Keratinocyte (primary cell): ENCODE measurements at regions not wholly inside any gene's neighbourhood (a gene's known extent, or its start where the extent isn't known, plus 50 kb on each side); places are given as distances from the start of the nearest gene placed in this dataset.

ENCODE experiments used
- DNase-seq: peaks from one replicate; pipeline ENCODE4 v3.0.0-alpha.2; 2011; ENCODE audit warnings: low read depth, missing footprints, low spot score
- FAIRE-seq: peaks from 2 replicates; lab custom pipeline; 2011; peaks lifted over from hg19 to GRCh38; lab: Jason Lieb, UNC
- H2AFZ ChIP-seq: 2 replicates; pipeline ENCODE4 v1.6.0; 2012; ENCODE audit warnings: low read length, control low read depth, inconsistent platforms; ENCODE audit not compliant: control insufficient read depth
- H3K27ac ChIP-seq: 2 replicates; pipeline ENCODE4 v1.5.1; 2011; ENCODE audit warnings: low read length; ENCODE audit not compliant: control insufficient read depth, insufficient read depth
- H3K27me3 ChIP-seq: 3 replicates; pipeline ENCODE4 v1.6.0; 2011; ENCODE audit warnings: low read length; ENCODE audit not compliant: control insufficient read depth, insufficient read depth; ENCODE audit errors: extremely low read depth
- H3K36me3 ChIP-seq, 2 experiments: 2 replicates in 1 of 2; 3 replicates in 1 of 2; pipeline ENCODE4 v1.5.1; 2011; ENCODE audit warnings: low read length in 2 of 2, mild to moderate bottlenecking in 1 of 2; ENCODE audit not compliant: control insufficient read depth in 2 of 2, insufficient read depth in 2 of 2; ENCODE audit errors: extremely low read depth in 1 of 2
- H3K4me1 ChIP-seq: 3 replicates; pipeline ENCODE4 v1.5.1; 2011; ENCODE audit warnings: low read length; ENCODE audit not compliant: control insufficient read depth, insufficient read depth; ENCODE audit errors: extremely low read depth
- H3K4me2 ChIP-seq: 3 replicates; pipeline ENCODE4 v1.6.0; 2011; ENCODE audit warnings: low read depth, low read length; ENCODE audit not compliant: control insufficient read depth, insufficient read depth; ENCODE audit errors: extremely low read depth
- H3K4me3 ChIP-seq, 3 experiments: fragments of 200-600 bp in 1 of 3; sonication (generic) in 1 of 3; 2 replicates in 2 of 3; 3 replicates in 1 of 3; pipeline ENCODE4 v1.5.1; 2011 to 2016; ENCODE audit warnings: low read length in 3 of 3, mild to moderate bottlenecking in 3 of 3, control low read depth in 2 of 3, inconsistent platforms in 1 of 3, low read depth in 1 of 3, mixed read lengths in 1 of 3, mixed run types in 1 of 3, moderate library complexity in 1 of 3; ENCODE audit not compliant: control insufficient read depth in 2 of 3, insufficient read depth in 2 of 3; ENCODE audit errors: extremely low read depth in 1 of 3
- H3K79me2 ChIP-seq: 2 replicates; pipeline ENCODE4 v1.6.0; 2012; ENCODE audit warnings: low read length; ENCODE audit not compliant: control insufficient read depth, insufficient read depth
- H3K9ac ChIP-seq: 3 replicates; pipeline ENCODE4 v1.6.0; 2011; ENCODE audit warnings: low read length; ENCODE audit not compliant: control insufficient read depth, insufficient read depth; ENCODE audit errors: extremely low read depth
- H3K9me1 ChIP-seq: 3 replicates; pipeline ENCODE4 v1.6.0; 2011; ENCODE audit warnings: low read length; ENCODE audit not compliant: control insufficient read depth, insufficient read depth; ENCODE audit errors: extremely low read depth
- H3K9me3 ChIP-seq: 2 replicates; pipeline ENCODE4 v1.5.1; 2012; ENCODE audit warnings: low read depth, low read length; ENCODE audit not compliant: control insufficient read depth
- H4K20me1 ChIP-seq: 3 replicates; pipeline ENCODE4 v1.6.0; 2011; ENCODE audit warnings: low read length; ENCODE audit not compliant: control insufficient read depth, insufficient read depth; ENCODE audit errors: extremely low read depth
- CTCF ChIP-seq, 3 experiments: IDR thresholded peaks in 1 of 3; conservative IDR thresholded peaks in 1 of 3; optimal IDR thresholded peaks in 1 of 3; 2 replicates in 2 of 3; 3 replicates in 1 of 3; pipeline versions ENCODE3 to v1.5.1; 2011; ENCODE audit warnings: low read length in 3 of 3, mild to moderate bottlenecking in 3 of 3, moderate library complexity in 2 of 3, control low read depth in 1 of 3, inconsistent platforms in 1 of 3; ENCODE audit not compliant: insufficient read depth in 2 of 3; ENCODE audit errors: extremely low read depth in 1 of 3
- EZH2 ChIP-seq: IDR thresholded peaks from one replicate; pipeline ENCODE4 v1.6.1; 2012; ENCODE audit warnings: inconsistent platforms, mild to moderate bottlenecking, low read length, moderate library complexity
- dilution Hi-C: fragments of 300-500 bp; cut with MboI; formaldehyde crosslinking; loops from one replicate; pipeline ENCODE4 v1.7.0; 2020; ENCODE audit warnings: low sequenced_read_pairs; ENCODE audit not compliant: extremely low pct_ligation_motif_present

DNA sequence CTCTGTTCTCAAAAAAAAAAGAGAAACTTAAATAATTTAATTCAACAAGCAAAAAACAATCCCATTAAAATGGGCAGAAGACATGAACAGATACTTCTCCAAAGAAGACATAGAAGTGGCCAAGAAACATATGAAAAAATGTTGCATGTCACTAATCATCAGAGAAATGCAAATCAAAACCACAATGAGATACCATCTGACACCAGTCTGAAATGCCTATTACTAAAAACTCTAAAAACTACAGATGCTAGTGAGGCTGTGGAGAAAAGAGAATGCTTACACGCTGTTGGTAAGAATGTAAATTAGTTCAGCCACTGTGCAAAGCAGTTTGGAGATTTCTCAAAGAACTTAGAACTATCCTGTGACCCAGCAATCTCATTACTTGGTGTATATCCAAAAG, 382.9 kb downstream of the OTOL1 start:
- Histone ChIP-seq H3K9me3 (peaks cover 1% of the 10 kb centered on the region), H3K4me2 (no peak overlapping the region), H3K36me3 (no peaks in the 10 kb centered on the region), H3K4me3 (no peak overlapping the region), H3K27me3 (no peaks in the 10 kb centered on the region), H4K20me1 (no peaks in the 10 kb centered on the region), H3K27ac (no peak overlapping the region), H2AFZ (no peak overlapping the region), H3K79me2 (no peaks in the 10 kb centered on the region), H3K4me1 (no peaks in the 10 kb centered on the region), H3K9ac (no peak overlapping the region), H3K9me1 (no peaks in the 10 kb centered on the region)
- FAIRE-seq (no peak), DNase-seq (no peak)
- dilution Hi-C loops, result no loop called here
- TF ChIP-seq CTCF (optimal IDR thresholded peaks at IDR 0.05 in 1 of 3, IDR thresholded peaks at IDR 0.05 in 1 of 3, conservative IDR thresholded peaks at IDR 0.05 in 1 of 3; ENCODE audit: extremely low read depth in 1 of 3, insufficient read depth in 2 of 3, low read length in 3 of 3), result no peak
- TF ChIP-seq EZH2, result no peak

GRCh38 chr3:161884830-161885229, 388.2 kb downstream of the OTOL1 start:
- FAIRE-seq (no peak), DNase-seq (no peak)
- Histone ChIP-seq H3K4me3 (no peak overlapping the region), H2AFZ (no peak overlapping the region), H3K79me2 (no peaks in the 10 kb centered on the region), H3K9ac (no peak overlapping the region), H4K20me1 (no peaks in the 10 kb centered on the region), H3K9me3 (no peaks in the 10 kb centered on the region), H3K4me1 (no peaks in the 10 kb centered on the region), H3K9me1 (no peaks in the 10 kb centered on the region), H3K36me3 (no peaks in the 10 kb centered on the region), H3K4me2 (no peak overlapping the region), H3K27ac (no peak overlapping the region), H3K27me3 (no peaks in the 10 kb centered on the region)
- dilution Hi-C loops, result no loop called here
- no peak for TF ChIP-seq EZH2
- TF ChIP-seq CTCF (optimal IDR thresholded peaks at IDR 0.05 in 1 of 3, IDR thresholded peaks at IDR 0.05 in 1 of 3, conservative IDR thresholded peaks at IDR 0.05 in 1 of 3; ENCODE audit: extremely low read depth in 1 of 3, insufficient read depth in 2 of 3, low read length in 3 of 3), result no peak
